GM23248 (cell line): ENCODE measurements at regions not wholly inside any gene's neighbourhood (a gene's known extent, or its start where the extent isn't known, plus 50 kb on each side); places are given as distances from the start of the nearest gene placed in this dataset.

Experiments used
- DNase-seq: peaks from one replicate; pipeline ENCODE4 v3.0.0-alpha.2; 2015
- H2AFZ ChIP-seq: fragments of 200-600 bp; sonication (generic); 2 replicates; pipeline ENCODE4 v1.6.1; 2016; ENCODE audit warnings: antibody characterized with exemption
- H3F3A ChIP-seq: fragments of 200-600 bp; sonication (generic); 2 replicates; pipeline ENCODE4 v1.6.1; 2016; ENCODE audit warnings: mild to moderate bottlenecking, antibody characterized with exemption, mixed run types; ENCODE audit not compliant: insufficient read depth
- H3K27ac ChIP-seq: fragments of 200-600 bp; sonication (generic); 2 replicates; pipeline ENCODE4 v1.5.1; 2016; ENCODE audit warnings: mild to moderate bottlenecking
- H3K27me3 ChIP-seq: fragments of 200-600 bp; sonication (generic); replicated peaks from 2 replicates; pipeline ENCODE4 v1.6.1; 2016; ENCODE audit warnings: mild to moderate bottlenecking; ENCODE audit not compliant: insufficient read depth
- H3K36me3 ChIP-seq: fragments of 200-600 bp; sonication (generic); 2 replicates; pipeline ENCODE4 v1.6.1; 2016; ENCODE audit warnings: low read depth, mild to moderate bottlenecking
- H3K4me1 ChIP-seq: fragments of 200-600 bp; sonication (generic); 2 replicates; pipeline ENCODE4 v1.6.1; 2016; ENCODE audit warnings: mild to moderate bottlenecking; ENCODE audit not compliant: insufficient read depth
- H3K4me2 ChIP-seq: fragments of 200-600 bp; sonication (generic); one replicate; pipeline ENCODE4 v1.6.1; 2016; ENCODE audit warnings: mild to moderate bottlenecking; ENCODE audit not compliant: unreplicated experiment
- H3K4me3 ChIP-seq: fragments of 200-600 bp; sonication (generic); 2 replicates; pipeline ENCODE4 v1.5.1; 2016; ENCODE audit warnings: mild to moderate bottlenecking
- H3K79me2 ChIP-seq: fragments of 200-600 bp; sonication (generic); 2 replicates; pipeline ENCODE4 v1.6.1; 2016; ENCODE audit warnings: mild to moderate bottlenecking; ENCODE audit not compliant: insufficient read depth
- H3K9ac ChIP-seq: fragments of 200-600 bp; sonication (generic); 2 replicates; pipeline ENCODE4 v1.6.1; 2016; ENCODE audit warnings: mild to moderate bottlenecking
- H3K9me2 ChIP-seq: fragments of 200-600 bp; sonication (generic); 2 replicates; pipeline ENCODE4 v1.6.1; 2016; ENCODE audit warnings: mixed run types, mild to moderate bottlenecking, moderate library complexity; ENCODE audit not compliant: insufficient read depth
- H3K9me3 ChIP-seq: fragments of 200-600 bp; sonication (generic); one replicate; pipeline ENCODE4 v1.6.1; 2017; ENCODE audit warnings: low read depth
- H4K20me1 ChIP-seq: fragments of 200-600 bp; sonication (generic); 2 replicates; pipeline ENCODE4 v1.6.0; 2016; ENCODE audit not compliant: insufficient read depth
- EZH2 ChIP-seq: fragments of 200-600 bp; sonication (generic); IDR thresholded peaks from 2 replicates; pipeline ENCODE4 v1.6.1; 2018; ENCODE audit warnings: antibody characterized with exemption, mild to moderate bottlenecking; ENCODE audit not compliant: insufficient read depth, poor library complexity, severe bottlenecking
- EZH2phosphoT487 ChIP-seq: fragments of 200-600 bp; sonication (generic); IDR thresholded peaks from 2 replicates; pipeline ENCODE4 v1.6.1; 2018; ENCODE audit warnings: antibody characterized with exemption, moderate library complexity, mild to moderate bottlenecking, low read depth; ENCODE audit not compliant: insufficient read depth
- WGBS, 2 experiments: methylation state at CpG; one replicate each; pipeline ENCODE4 v1.1.6; 2015 to 2017; ENCODE audit warnings: low lambda C conversion rate in 2 of 2, low coverage in 1 of 2; ENCODE audit errors: missing lambda C conversion rate in 2 of 2; 5-methylcytosine and 5-hydroxymethylcytosine counted together
- in situ Hi-C: fragments of 300-500 bp; cut with MboI; formaldehyde crosslinking; loops from 2 replicates; pipeline ENCODE4 v1.15.0; 2020

DNA sequence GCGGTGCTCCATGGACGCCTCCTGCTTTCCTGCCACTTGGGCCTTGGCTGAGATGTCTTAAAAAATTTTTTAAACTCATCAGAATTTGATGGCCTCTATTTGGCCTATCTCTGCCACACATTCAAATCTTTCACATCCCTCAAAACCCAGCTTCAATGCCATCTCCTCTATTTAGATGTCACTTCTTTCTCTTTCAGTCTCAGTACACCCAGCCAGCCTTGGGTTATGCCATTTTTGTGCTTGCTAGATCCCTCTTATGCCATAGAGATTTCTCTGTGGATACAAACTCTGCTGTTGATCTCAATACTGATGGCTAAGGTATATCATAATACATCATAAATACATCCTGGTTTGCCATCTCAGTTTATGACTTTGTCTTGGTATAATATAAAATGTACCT, 222.3 kb upstream of the TPRG1 start:
- H3F3A ChIP-seq: peaks cover 30% of the 10 kb centered on the region
- H3K4me2 ChIP-seq: no peak overlapping the region
- H3K79me2 ChIP-seq: no peaks in the 10 kb centered on the region
- H3K9ac ChIP-seq: no peak overlapping the region
- no peaks in the 10 kb centered on the region for H3K9me3 ChIP-seq
- H3K27ac ChIP-seq: peak overlapping the region; percentile 86; the same call in 1 of the 2 replicates
- 92 to 93% methylated on average over 2 of the region's 2 CpGs for WGBS, 2 experiments
- in situ Hi-C loops: no loop called here
- peaks cover 40% of the 10 kb centered on the region for H3K4me1 ChIP-seq
- no peaks in the 10 kb centered on the region for H3K27me3 ChIP-seq
- DNase-seq: no peak
- no peak overlapping the region for H3K4me3 ChIP-seq
- no peaks in the 10 kb centered on the region for H4K20me1 ChIP-seq
- H2AFZ ChIP-seq: no peak overlapping the region
- H3K36me3 ChIP-seq: no peaks in the 10 kb centered on the region
- TF ChIP-seq EZH2 (no peak), EZH2phosphoT487 (no peak)
- H3K9me2 ChIP-seq: no peaks in the 10 kb centered on the region

DNA sequence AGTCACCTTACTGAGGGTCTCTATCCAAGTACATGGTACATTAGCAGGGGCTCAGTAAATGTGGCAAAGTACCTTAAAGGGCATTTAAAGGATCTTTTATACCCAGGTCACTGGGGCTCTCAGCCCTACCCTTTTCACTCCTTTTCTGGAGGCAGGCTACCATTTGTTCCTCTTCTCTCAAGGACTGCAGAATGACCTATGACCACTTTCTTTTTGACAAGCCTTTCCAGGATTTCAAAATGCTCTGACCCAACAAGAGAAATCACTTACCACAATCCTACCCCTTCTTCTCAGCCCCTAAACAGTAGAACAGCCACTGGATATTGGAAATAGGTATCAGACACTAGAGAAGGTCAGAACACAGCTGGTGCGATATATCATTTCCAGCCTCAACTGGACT, 221.8 kb upstream of the TPRG1 start:
- in situ Hi-C loops: loop anchor here (5.0 kb wide), 1 partner anchor 1208 kb away; no protein-coding TSS in a partner anchor
- Histone ChIP-seq H3K27ac (peak overlapping the region; percentile 70), H3K4me3 (no peak overlapping the region), H3K36me3 (no peaks in the 10 kb centered on the region), H3F3A (peaks cover 30% of the 10 kb centered on the region), H3K9me3 (no peaks in the 10 kb centered on the region), H3K9me2 (no peaks in the 10 kb centered on the region), H3K27me3 (no peaks in the 10 kb centered on the region), H3K79me2 (no peaks in the 10 kb centered on the region), H2AFZ (no peak overlapping the region), H4K20me1 (no peaks in the 10 kb centered on the region), H3K4me1 (peaks cover 43% of the 10 kb centered on the region), H3K9ac (no peak overlapping the region), H3K4me2 (no peak overlapping the region)
- DNase-seq: no peak
- WGBS, 2 experiments: 100% methylated on average over 1 of the region's 1 CpG
- TF ChIP-seq EZH2phosphoT487 (no peak), EZH2 (no peak)

DNA sequence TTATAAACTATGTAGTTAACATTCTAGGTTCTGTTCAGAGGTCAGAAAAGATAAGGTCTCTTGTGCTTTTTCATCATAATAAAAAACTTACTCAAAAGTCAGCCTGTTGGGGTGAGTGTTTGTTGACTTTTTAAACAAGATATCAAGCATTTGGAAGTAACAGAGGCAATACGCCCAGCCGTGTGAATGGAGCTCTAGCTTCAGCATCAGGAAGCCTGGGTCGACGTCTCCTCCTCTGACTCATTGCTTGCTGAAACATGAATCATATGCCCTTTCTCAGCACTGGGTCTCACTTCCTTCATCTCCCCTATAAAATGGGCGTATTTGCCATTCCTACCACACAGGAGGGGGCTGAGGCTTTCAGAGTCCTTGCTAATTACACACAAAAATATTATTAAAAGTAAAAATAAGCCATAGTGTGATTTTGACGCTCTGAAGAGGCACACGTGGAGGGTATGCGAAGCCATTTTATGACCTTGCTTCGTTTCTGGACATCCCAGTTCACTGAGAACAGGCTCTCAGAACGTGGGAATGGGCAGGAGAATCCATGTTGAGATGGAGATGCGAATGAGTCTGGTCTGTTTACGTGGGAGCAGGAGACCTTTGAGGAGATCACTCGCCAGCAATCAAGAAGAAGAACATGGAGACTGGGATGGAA, 220.8 kb upstream of the TPRG1 start:
- no peaks in the 10 kb centered on the region for H3K36me3 ChIP-seq
- no peaks in the 10 kb centered on the region for H3K9me3 ChIP-seq
- H3K9me2 ChIP-seq: no peaks in the 10 kb centered on the region
- H3K27ac ChIP-seq: peak overlapping the region; percentile 70
- DNase-seq: peak; percentile 98
- H3K4me2 ChIP-seq: peak overlapping the region; percentile 30
- H3K79me2 ChIP-seq: no peaks in the 10 kb centered on the region
- 39 to 40% methylated on average over 13 of the region's 13 CpGs for WGBS, 2 experiments
- H3K4me1 ChIP-seq: peaks cover 43% of the 10 kb centered on the region
- in situ Hi-C loops: loop anchor here (5.0 kb wide), 1 partner anchor 1209 kb away; no protein-coding TSS in a partner anchor
- H4K20me1 ChIP-seq: no peaks in the 10 kb centered on the region
- 0 out of 2 replicates have a peak overlapping the region, but pooled peaks have one; percentile 45 for H2AFZ ChIP-seq
- H3K9ac ChIP-seq: peak overlapping the region; percentile 16; the same call in 1 of the 2 replicates
- H3K4me3 ChIP-seq: no peak overlapping the region
- H3K27me3 ChIP-seq: no peaks in the 10 kb centered on the region
- TF ChIP-seq EZH2phosphoT487 (no peak), EZH2 (no peak)
- H3F3A ChIP-seq: peaks cover 30% of the 10 kb centered on the region

DNA sequence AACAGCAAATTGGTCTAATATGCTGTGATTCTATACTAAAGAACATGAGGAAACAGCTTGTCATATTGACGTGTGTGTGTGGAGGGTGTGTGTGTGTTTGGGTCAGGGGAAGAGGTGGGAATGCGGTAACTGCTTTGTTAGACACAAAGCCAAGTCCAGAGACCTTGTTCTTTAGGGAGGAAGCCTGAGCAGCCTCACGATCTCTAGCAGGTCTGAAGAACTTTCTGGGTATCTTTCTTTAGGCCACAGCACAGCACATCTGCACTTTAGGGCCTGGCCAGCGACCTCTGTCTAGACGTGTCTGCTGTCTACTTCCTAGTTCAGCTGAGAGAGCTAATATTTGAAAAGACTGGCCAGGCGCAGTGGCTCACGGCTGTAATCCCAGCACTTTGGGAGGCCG, 220.0 kb upstream of the TPRG1 start:
- Histone ChIP-seq H3F3A (peaks cover 30% of the 10 kb centered on the region), H2AFZ (no peak overlapping the region), H3K27ac (no peak overlapping the region), H3K9ac (no peak overlapping the region), H3K27me3 (no peaks in the 10 kb centered on the region), H4K20me1 (no peaks in the 10 kb centered on the region), H3K9me2 (no peaks in the 10 kb centered on the region), H3K4me1 (peaks cover 43% of the 10 kb centered on the region), H3K4me2 (no peak overlapping the region), H3K79me2 (no peaks in the 10 kb centered on the region), H3K9me3 (no peaks in the 10 kb centered on the region), H3K36me3 (no peaks in the 10 kb centered on the region), H3K4me3 (no peak overlapping the region)
- 93 to 98% methylated on average over 8 of the region's 8 CpGs for WGBS, 2 experiments
- TF ChIP-seq EZH2: no peak
- TF ChIP-seq EZH2phosphoT487: no peak
- no peak for DNase-seq
- in situ Hi-C loops: loop anchor here (5.0 kb wide), 1 partner anchor 1209 kb away; no protein-coding TSS in a partner anchor
